Kidney (tissue), 13 donors: ENCODE measurements at regions not wholly inside any gene's neighbourhood (a gene's known extent, or its start where the extent isn't known, plus 50 kb on each side); places are given as distances from the start of the nearest gene placed in this dataset.
"Not testable (repeated sequence)": the region's sequence is repeated elsewhere in the genome, so short reads cannot be mapped to it uniquely, and the experiment has no call there.

Experiments used
- DNase-seq, 5 donors: peaks; one replicate each; pipeline ENCODE4 v3.0.0-alpha.2; 2013 to 2020
- FAIRE-seq: peaks from 2 replicates; lab custom pipeline; 2012; peaks lifted over from hg19 to GRCh38; lab: Jason Lieb, UNC
- H3K27ac ChIP-seq, 2 donors: one replicate each; pipeline ENCODE4 v1.7.0; 2013; ENCODE audit warnings: low read depth in 2 of 2, low read length in 2 of 2, inconsistent platforms in 1 of 2
- H3K27me3 ChIP-seq: one replicate; pipeline ENCODE4 v1.7.1; 2013; ENCODE audit warnings: low read length, inconsistent platforms; ENCODE audit not compliant: control insufficient read depth, insufficient read depth
- H3K36me3 ChIP-seq, 3 donors: one replicate each; pipeline versions ENCODE4 v1.7.0 to v1.7.1; 2013; ENCODE audit warnings: low read length in 3 of 3, control low read depth in 1 of 3, inconsistent platforms in 1 of 3; ENCODE audit not compliant: insufficient read depth in 3 of 3, control insufficient read depth in 2 of 3
- H3K4me1 ChIP-seq, 3 donors: one replicate each; pipeline versions ENCODE4 v1.7.0 to v1.7.1; 2013; ENCODE audit warnings: low read length in 3 of 3, inconsistent platforms in 1 of 3, low read depth in 1 of 3; ENCODE audit not compliant: control insufficient read depth in 2 of 3, insufficient read depth in 2 of 3
- H3K4me3 ChIP-seq, 3 donors: one replicate each; pipeline versions ENCODE4 v1.7.0 to v1.8.1; 2013; ENCODE audit warnings: low read length in 3 of 3, control low read depth in 1 of 3, inconsistent platforms in 1 of 3
- H3K9ac ChIP-seq, 3 donors: one replicate each; pipeline versions ENCODE4 v1.7.0 to v1.7.1; 2013; ENCODE audit warnings: low read length in 3 of 3, control low read depth in 1 of 3, inconsistent platforms in 1 of 3
- H3K9me3 ChIP-seq, 3 donors: one replicate each; pipeline versions ENCODE4 v1.7.0 to v1.7.1; 2013; ENCODE audit warnings: low read length in 3 of 3, control low read depth in 1 of 3, inconsistent platforms in 1 of 3; ENCODE audit not compliant: control insufficient read depth in 2 of 3, insufficient read depth in 1 of 3
- CTCF ChIP-seq: IDR thresholded peaks from 3 replicates; pipeline ENCODE4 v1.5.1; 2012; ENCODE audit warnings: mild to moderate bottlenecking, moderate library complexity, borderline replicate concordance; ENCODE audit not compliant: insufficient read depth; ENCODE audit errors: extremely low read depth
- intact Hi-C: fragments of 100-400 bp; cut with DNase I; formaldehyde crosslinking; loops from one replicate; pipeline ENCODE4 v1.11.1; 2022
- donor health status: control.
- donor health status: control.
- donor health status: control.
- donor health status: control.
- donor health status: control.
- donor health status: DM: yes; HTN: yes; CAD: no.
- donor health status: Normal renal cell carcinoma (clear cell type).

- FAIRE-seq, DNase-seq, H3K27ac ChIP-seq, H3K4me1 ChIP-seq, H3K4me3 ChIP-seq, H3K36me3 ChIP-seq, H3K9ac ChIP-seq, H3K9me3 ChIP-seq, intact Hi-C loops, H3K27me3 ChIP-seq: not testable (repeated sequence)
- peak; percentile 3 for TF ChIP-seq CTCF
Measured at GRCh38 chr18:14395533-14395932, 147.9 kb downstream of the POTEC start.

GRCh38 chr18:14393563-14394103 is 149.8 kb downstream of the POTEC start:
- H3K36me3 ChIP-seq, H3K9me3 ChIP-seq, H3K9ac ChIP-seq, H3K4me3 ChIP-seq, H3K27ac ChIP-seq, H3K27me3 ChIP-seq, intact Hi-C loops, FAIRE-seq, H3K4me1 ChIP-seq: not testable (repeated sequence)
- peak in 1 of 5 donors; percentile 66 for DNase-seq

- H3K36me3 ChIP-seq, H3K4me3 ChIP-seq, DNase-seq, FAIRE-seq, H3K27me3 ChIP-seq, H3K9ac ChIP-seq, intact Hi-C loops, H3K27ac ChIP-seq, H3K9me3 ChIP-seq, H3K4me1 ChIP-seq: not testable (repeated sequence)
Measured at GRCh38 chr18:14392604-14393003, 150.8 kb downstream of the POTEC start.

GRCh38 chr18:14384961-14385360 is 158.4 kb downstream of the POTEC start:
- H3K9ac ChIP-seq, H3K27ac ChIP-seq, FAIRE-seq, intact Hi-C loops, H3K4me3 ChIP-seq, H3K27me3 ChIP-seq, H3K9me3 ChIP-seq, H3K36me3 ChIP-seq, H3K4me1 ChIP-seq, DNase-seq: not testable (repeated sequence)

GRCh38 chr18:14382666-14383065 is 160.7 kb downstream of the POTEC start:
- H3K27ac ChIP-seq, DNase-seq, H3K9ac ChIP-seq, H3K4me3 ChIP-seq, H3K36me3 ChIP-seq, H3K4me1 ChIP-seq, FAIRE-seq, H3K9me3 ChIP-seq, H3K27me3 ChIP-seq, intact Hi-C loops: not testable (repeated sequence)

GRCh38 chr18:14379489-14379888 is 163.9 kb downstream of the POTEC start:
- H3K4me3 ChIP-seq, H3K9me3 ChIP-seq, intact Hi-C loops, H3K4me1 ChIP-seq, H3K27me3 ChIP-seq, DNase-seq, FAIRE-seq, H3K27ac ChIP-seq, H3K36me3 ChIP-seq, H3K9ac ChIP-seq: not testable (repeated sequence)

GRCh38 chr18:14378376-14378775 is 165.0 kb downstream of the POTEC start:
- H3K36me3 ChIP-seq, DNase-seq, FAIRE-seq, H3K4me1 ChIP-seq, H3K27ac ChIP-seq, H3K4me3 ChIP-seq, intact Hi-C loops, H3K9me3 ChIP-seq, H3K27me3 ChIP-seq, H3K9ac ChIP-seq: not testable (repeated sequence)

GRCh38 chr18:14361346-14361745 is 182.1 kb downstream of the POTEC start:
- DNase-seq, H3K36me3 ChIP-seq, H3K4me1 ChIP-seq, H3K27me3 ChIP-seq, H3K9ac ChIP-seq, intact Hi-C loops, H3K4me3 ChIP-seq, H3K27ac ChIP-seq, H3K9me3 ChIP-seq, FAIRE-seq: not testable (repeated sequence)
